Neural cell (in vitro differentiated cells): ENCODE measurements at regions not wholly inside any gene's neighbourhood (a gene's known extent, or its start where the extent isn't known, plus 50 kb on each side); places are given as distances from the start of the nearest gene placed in this dataset.

Experiments
- H2AFZ ChIP-seq: fragments of 200-600, 300-800 bp; sonication (generic), shearing (Covaris generic); 2 replicates; pipeline ENCODE4 v1.6.0; 2014; ENCODE audit warnings: low read depth, mild to moderate bottlenecking, antibody characterized with exemption, low read length, moderate library complexity
- H3F3A ChIP-seq: fragments of 200-600 bp; shearing (Covaris generic); 2 replicates; pipeline ENCODE4 v1.6.1; 2016; ENCODE audit warnings: mild to moderate bottlenecking, moderate library complexity, mixed read lengths, antibody characterized with exemption, low read length; ENCODE audit not compliant: insufficient read depth, poor library complexity, severe bottlenecking
- H3K27ac ChIP-seq: fragments of 200-600, 300-800 bp; sonication (generic), shearing (Covaris generic); 2 replicates; pipeline ENCODE4 v1.5.1; 2014; ENCODE audit warnings: mild to moderate bottlenecking, low read length, moderate library complexity
- H3K27me3 ChIP-seq: fragments of 300-800, 200-600 bp; sonication (generic), shearing (Covaris generic); 2 replicates; pipeline ENCODE4 v1.6.0; 2014; ENCODE audit warnings: mild to moderate bottlenecking, low read depth, low read length, moderate library complexity; ENCODE audit not compliant: insufficient read depth
- H3K36me3 ChIP-seq: fragments of 300-800, 200-600 bp; sonication (generic), shearing (Covaris generic); 2 replicates; pipeline ENCODE4 v1.5.1; 2014; ENCODE audit warnings: mild to moderate bottlenecking, antibody characterized with exemption, low read length, moderate library complexity; ENCODE audit not compliant: insufficient read depth
- H3K4me2 ChIP-seq: fragments of 300-800, 200-600 bp; sonication (generic), shearing (Covaris generic); 2 replicates; pipeline ENCODE4 v1.6.0; 2014; ENCODE audit warnings: mild to moderate bottlenecking, low read length
- H3K4me3 ChIP-seq: fragments of 300-800, 200-600 bp; sonication (generic), shearing (Covaris generic); 2 replicates; pipeline ENCODE4 v1.5.1; 2014; ENCODE audit warnings: mild to moderate bottlenecking, low read length, moderate library complexity
- H3K79me2 ChIP-seq: fragments of 200-600 bp; shearing (Covaris generic); replicated peaks from 2 replicates; pipeline ENCODE4 v1.6.0; 2014; ENCODE audit warnings: mild to moderate bottlenecking, low read length, moderate library complexity; ENCODE audit not compliant: insufficient read depth
- H3K9ac ChIP-seq: fragments of 300-800, 200-600 bp; sonication (generic), shearing (Covaris generic); 2 replicates; pipeline ENCODE4 v1.6.1; 2016; ENCODE audit warnings: mild to moderate bottlenecking, low read length, mixed read lengths
- H3K9me2 ChIP-seq: fragments of 200-600 bp; shearing (Covaris generic); 2 replicates; pipeline ENCODE4 v1.6.1; 2016; ENCODE audit warnings: mild to moderate bottlenecking, low read length, mixed read lengths; ENCODE audit not compliant: insufficient read depth
- H3K9me3 ChIP-seq: fragments of 200-600, 300-800 bp; sonication (generic), shearing (Covaris generic); 2 replicates; pipeline ENCODE4 v1.6.1; 2016; ENCODE audit warnings: mild to moderate bottlenecking, mixed run types, low read length, moderate library complexity, mixed read lengths
- H4K20me1 ChIP-seq: fragments of 200-600 bp; shearing (Covaris generic); 2 replicates; pipeline ENCODE4 v1.6.1; 2016; ENCODE audit warnings: mild to moderate bottlenecking, mixed run types; ENCODE audit not compliant: insufficient read depth
- EP300 ChIP-seq: fragments of 450-650 bp; conservative IDR thresholded peaks from 2 replicates; pipeline ENCODE4 v1.6.1; 2014; ENCODE audit warnings: antibody characterized with exemption, mild to moderate bottlenecking, moderate library complexity; ENCODE audit not compliant: poor library complexity, severe bottlenecking
- EZH2 ChIP-seq: fragments of 200-600, 300-800 bp; shearing (Covaris generic), sonication (generic); IDR thresholded peaks from 2 replicates; pipeline ENCODE4 v1.6.1; 2014; ENCODE audit warnings: antibody characterized with exemption, low read length, borderline replicate concordance, mild to moderate bottlenecking; ENCODE audit not compliant: insufficient read depth, poor library complexity, severe bottlenecking
- MXI1 ChIP-seq: fragments of 450-650 bp; conservative IDR thresholded peaks from 2 replicates; pipeline ENCODE4 v1.6.1; 2014; ENCODE audit warnings: antibody characterized with exemption, mild to moderate bottlenecking; ENCODE audit not compliant: poor library complexity, severe bottlenecking
- POLR2AphosphoS5 ChIP-seq: IDR thresholded peaks from 2 replicates; pipeline ENCODE4 v1.6.1; 2012
- RAD21 ChIP-seq: fragments of 450-650 bp; conservative IDR thresholded peaks from 2 replicates; pipeline ENCODE4 v1.6.1; 2014; ENCODE audit warnings: antibody characterized with exemption, mild to moderate bottlenecking, moderate library complexity
- SMC3 ChIP-seq: fragments of 450-650 bp; conservative IDR thresholded peaks from 2 replicates; pipeline ENCODE4 v1.6.1; 2014; ENCODE audit warnings: antibody characterized with exemption, mild to moderate bottlenecking, moderate library complexity; ENCODE audit not compliant: poor library complexity
- TAF1 ChIP-seq: IDR thresholded peaks from 2 replicates; pipeline ENCODE4 v1.6.1; 2012; ENCODE audit warnings: low read depth
- TF ChIP-seq, protein P1 (sequence below): IDR thresholded peaks from 2 replicates; pipeline ENCODE4 v1.6.1; 2012; ENCODE audit warnings: borderline replicate concordance
- TF ChIP-seq, protein P2 (sequence below): fragments of 450-650 bp; IDR thresholded peaks from 2 replicates; pipeline ENCODE4 v1.5.1; 2014; ENCODE audit warnings: antibody characterized with exemption, mild to moderate bottlenecking, moderate library complexity; ENCODE audit not compliant: poor library complexity, severe bottlenecking

GRCh38 chr4:149223659-149224058, 592.0 kb downstream of the IQCM start:
- H3K27me3 ChIP-seq: no peaks in the 10 kb centered on the region
- no peaks in the 10 kb centered on the region for H3K36me3 ChIP-seq
- no peaks in the 10 kb centered on the region for H3K9me3 ChIP-seq

GRCh38 chr4:149218672-149219071, 597.0 kb downstream of the IQCM start:
- TF ChIP-seq, protein P1, sequence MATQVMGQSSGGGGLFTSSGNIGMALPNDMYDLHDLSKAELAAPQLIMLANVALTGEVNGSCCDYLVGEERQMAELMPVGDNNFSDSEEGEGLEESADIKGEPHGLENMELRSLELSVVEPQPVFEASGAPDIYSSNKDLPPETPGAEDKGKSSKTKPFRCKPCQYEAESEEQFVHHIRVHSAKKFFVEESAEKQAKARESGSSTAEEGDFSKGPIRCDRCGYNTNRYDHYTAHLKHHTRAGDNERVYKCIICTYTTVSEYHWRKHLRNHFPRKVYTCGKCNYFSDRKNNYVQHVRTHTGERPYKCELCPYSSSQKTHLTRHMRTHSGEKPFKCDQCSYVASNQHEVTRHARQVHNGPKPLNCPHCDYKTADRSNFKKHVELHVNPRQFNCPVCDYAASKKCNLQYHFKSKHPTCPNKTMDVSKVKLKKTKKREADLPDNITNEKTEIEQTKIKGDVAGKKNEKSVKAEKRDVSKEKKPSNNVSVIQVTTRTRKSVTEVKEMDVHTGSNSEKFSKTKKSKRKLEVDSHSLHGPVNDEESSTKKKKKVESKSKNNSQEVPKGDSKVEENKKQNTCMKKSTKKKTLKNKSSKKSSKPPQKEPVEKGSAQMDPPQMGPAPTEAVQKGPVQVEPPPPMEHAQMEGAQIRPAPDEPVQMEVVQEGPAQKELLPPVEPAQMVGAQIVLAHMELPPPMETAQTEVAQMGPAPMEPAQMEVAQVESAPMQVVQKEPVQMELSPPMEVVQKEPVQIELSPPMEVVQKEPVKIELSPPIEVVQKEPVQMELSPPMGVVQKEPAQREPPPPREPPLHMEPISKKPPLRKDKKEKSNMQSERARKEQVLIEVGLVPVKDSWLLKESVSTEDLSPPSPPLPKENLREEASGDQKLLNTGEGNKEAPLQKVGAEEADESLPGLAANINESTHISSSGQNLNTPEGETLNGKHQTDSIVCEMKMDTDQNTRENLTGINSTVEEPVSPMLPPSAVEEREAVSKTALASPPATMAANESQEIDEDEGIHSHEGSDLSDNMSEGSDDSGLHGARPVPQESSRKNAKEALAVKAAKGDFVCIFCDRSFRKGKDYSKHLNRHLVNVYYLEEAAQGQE: no peak
- TF ChIP-seq POLR2AphosphoS5 (no peak), MXI1 (no peak), EP300 (no peak), RAD21 (no peak)
- no peak overlapping the region for H3K4me2 ChIP-seq
- H3K36me3 ChIP-seq: no peaks in the 10 kb centered on the region
- no peaks in the 10 kb centered on the region for H3K79me2 ChIP-seq
- H3K27ac ChIP-seq: no peak overlapping the region
- no peak overlapping the region for H3K9ac ChIP-seq
- no peaks in the 10 kb centered on the region for H3K9me3 ChIP-seq
- no peak overlapping the region for H2AFZ ChIP-seq
- no peaks in the 10 kb centered on the region for H3K27me3 ChIP-seq
- no peaks in the 10 kb centered on the region for H3F3A ChIP-seq
- no peaks in the 10 kb centered on the region for H3K9me2 ChIP-seq
- no peak overlapping the region for H3K4me3 ChIP-seq
- H4K20me1 ChIP-seq: no peaks in the 10 kb centered on the region

More at GRCh38 chr4:149223659-149224058, 592.0 kb downstream of the IQCM start:
- Histone ChIP-seq H3K4me2 (no peak overlapping the region), H3K27ac (no peak overlapping the region), H3K9me2 (no peaks in the 10 kb centered on the region), H3K79me2 (no peaks in the 10 kb centered on the region), H3K4me3 (no peak overlapping the region), H3K9ac (no peak overlapping the region), H3F3A (no peaks in the 10 kb centered on the region), H4K20me1 (no peaks in the 10 kb centered on the region), H2AFZ (no peak overlapping the region)
- TF ChIP-seq SMC3 (no peak), EP300 (no peak), TAF1 (no peak), MXI1 (no peak), EZH2 (no peak), RAD21 (no peak), POLR2AphosphoS5 (no peak)
- TF ChIP-seq, protein P1: no peak
- TF ChIP-seq, protein P2, sequence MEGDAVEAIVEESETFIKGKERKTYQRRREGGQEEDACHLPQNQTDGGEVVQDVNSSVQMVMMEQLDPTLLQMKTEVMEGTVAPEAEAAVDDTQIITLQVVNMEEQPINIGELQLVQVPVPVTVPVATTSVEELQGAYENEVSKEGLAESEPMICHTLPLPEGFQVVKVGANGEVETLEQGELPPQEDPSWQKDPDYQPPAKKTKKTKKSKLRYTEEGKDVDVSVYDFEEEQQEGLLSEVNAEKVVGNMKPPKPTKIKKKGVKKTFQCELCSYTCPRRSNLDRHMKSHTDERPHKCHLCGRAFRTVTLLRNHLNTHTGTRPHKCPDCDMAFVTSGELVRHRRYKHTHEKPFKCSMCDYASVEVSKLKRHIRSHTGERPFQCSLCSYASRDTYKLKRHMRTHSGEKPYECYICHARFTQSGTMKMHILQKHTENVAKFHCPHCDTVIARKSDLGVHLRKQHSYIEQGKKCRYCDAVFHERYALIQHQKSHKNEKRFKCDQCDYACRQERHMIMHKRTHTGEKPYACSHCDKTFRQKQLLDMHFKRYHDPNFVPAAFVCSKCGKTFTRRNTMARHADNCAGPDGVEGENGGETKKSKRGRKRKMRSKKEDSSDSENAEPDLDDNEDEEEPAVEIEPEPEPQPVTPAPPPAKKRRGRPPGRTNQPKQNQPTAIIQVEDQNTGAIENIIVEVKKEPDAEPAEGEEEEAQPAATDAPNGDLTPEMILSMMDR: no peak
